ENCODE measurements at regions not wholly inside any gene's neighbourhood (a gene's known extent, or its start where the extent isn't known, plus 50 kb on each side); places are given as distances from the start of the nearest gene placed in this dataset.

DNA sequence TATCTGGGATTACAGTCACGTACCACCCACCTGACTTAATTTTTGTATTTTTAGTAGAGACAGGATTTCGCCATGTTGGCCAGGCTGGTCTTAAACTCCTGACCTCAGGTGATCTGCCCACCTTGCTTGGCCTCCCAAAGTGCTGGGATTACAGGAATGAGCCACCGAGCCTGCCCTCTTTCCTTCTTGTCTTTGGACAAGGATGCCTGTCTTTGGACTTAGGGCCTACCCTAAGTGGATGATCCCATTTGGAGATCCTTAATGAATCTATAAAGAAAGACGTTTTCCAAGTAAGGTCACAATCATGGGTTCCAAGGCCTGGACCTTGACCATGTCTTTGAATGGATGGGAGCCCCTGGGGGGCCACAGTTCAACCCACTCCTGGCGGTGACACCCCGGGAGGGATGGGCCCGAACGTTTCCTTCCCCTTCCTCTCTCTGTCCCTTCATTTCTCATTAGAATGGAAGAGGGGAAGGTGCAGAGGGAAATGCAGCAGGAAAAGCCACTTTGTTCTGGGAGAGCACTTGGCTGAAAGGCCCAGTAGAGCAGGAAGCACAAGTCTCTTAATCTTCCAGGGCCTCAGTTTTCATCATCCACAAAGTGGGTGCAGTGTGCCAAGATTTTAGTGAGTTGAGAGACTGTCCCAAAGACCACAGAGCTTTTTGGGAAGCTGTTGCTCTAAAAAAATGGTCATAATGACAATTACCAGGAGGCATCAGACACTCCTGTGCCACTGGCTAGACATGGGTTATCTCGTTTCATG is 353.3 kb downstream of the SEC14L1 start:
- no peak for DNase-seq

DNA sequence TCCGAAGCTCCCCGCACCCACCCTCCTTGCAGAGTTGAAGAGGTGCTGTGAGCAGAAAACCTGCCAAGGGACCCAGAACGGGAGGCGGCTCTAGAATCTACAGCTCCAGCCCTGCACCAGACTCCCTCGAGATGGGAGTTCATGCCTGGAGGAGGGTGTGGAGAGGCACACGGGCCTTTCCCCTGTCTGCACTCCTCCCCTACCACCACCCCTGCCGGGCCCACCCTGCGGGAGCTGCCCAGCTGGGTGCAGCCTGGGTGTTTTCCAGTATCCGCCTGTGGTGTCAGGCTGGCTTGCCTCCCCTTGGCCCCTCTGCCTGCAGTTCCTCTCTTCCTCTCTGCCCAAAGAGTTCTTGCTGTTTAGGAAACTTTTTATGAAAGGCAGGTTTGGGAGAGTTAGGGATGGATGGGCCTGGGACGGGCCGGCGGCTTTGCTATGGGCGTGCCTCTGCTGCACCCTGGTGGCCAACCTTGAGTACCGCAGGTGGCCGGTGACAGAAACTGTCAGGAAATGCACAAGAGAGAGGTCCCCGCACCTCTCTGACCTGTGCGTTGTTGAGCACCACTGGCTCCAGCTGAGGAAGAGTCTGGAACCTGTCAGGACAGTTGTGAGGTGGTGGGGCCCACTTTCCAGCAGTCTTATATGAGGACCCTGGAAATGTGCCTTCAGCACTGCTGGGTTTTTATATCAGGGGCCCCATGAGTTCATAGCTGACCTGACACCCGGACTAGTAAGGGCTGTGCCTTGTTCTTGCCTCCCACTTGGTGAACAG is 354.1 kb downstream of the SEC14L1 start:
- peak; percentile 61 for DNase-seq

DNA sequence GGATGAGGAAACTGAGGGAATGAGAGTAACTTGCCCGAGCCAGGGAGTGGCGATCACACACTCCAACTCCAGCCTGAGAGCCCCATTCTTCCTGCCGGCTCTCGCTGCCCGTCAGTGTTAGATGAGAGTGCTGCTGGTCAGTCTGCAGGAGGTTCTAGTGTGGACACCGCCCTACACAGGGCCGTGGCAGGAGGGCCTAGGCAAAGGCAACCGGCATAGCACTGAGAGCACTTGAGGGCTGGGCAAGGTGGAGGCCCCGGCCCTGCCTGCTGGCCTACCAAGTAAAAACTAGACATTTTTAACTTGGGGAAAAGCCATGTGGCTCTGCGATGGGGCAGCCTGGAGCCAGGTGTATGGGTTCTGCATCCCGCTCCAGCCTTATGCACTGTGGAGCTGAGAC is 354.8 kb downstream of the SEC14L1 start:
- DNase-seq: no peak

DNA sequence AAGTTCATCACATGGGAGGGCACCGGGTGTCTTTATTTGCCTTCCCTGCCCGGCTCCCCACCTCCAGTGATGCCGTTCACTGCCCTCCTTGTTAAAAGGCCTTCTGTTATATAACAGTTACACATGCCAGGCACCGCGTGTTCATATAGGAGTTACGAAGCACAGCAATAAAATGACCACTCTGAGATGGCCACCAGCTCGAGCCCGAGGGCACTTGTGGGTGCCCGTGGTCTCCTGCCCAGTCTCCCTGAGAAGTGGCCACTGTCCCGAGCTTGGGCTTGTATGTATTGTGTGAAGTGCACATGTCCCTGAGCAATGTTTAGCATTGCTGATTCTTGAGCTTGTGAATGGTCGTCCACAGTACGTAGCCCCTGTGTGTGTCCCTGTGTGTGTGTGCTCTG is 355.6 kb downstream of the SEC14L1 start:
- no peak for DNase-seq

DNA sequence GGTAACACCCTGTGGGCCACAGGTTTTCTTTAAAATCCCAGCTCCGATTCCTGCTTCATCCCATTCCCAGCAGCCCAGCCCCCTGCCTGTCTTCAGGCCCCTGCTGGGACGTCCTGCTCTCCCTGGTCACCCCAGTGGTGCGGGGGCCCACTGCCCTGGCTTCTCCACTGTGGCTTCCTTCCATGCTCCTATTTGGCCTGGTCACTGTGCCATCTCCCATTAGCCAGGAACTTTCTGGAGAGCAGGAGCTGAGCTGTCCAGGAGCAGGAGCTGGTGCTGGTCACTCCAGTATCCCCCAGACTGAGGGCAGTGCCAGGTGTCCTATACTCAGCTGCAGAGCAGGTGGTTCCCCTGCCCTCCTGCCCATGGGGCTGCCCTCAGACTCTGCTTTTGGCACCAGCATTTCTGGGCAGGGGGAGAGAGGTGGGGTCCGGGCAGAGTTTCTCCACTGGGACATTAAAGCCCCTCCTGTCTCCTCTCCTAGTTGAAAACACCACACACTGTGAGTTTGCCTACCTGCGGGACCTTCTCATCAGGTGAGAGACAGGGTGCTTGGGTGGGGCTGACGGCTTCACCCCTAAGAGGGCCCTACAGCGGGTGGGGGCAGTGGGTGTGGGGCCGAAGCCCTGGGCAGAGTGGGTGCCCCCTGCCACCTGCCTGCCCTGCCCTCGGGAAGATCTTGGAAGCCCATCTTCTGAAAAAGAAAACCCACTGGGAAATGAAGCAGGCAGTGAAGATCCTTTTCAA is 356.2 kb downstream of the SEC14L1 start:
- DNase-seq: no peak

DNA sequence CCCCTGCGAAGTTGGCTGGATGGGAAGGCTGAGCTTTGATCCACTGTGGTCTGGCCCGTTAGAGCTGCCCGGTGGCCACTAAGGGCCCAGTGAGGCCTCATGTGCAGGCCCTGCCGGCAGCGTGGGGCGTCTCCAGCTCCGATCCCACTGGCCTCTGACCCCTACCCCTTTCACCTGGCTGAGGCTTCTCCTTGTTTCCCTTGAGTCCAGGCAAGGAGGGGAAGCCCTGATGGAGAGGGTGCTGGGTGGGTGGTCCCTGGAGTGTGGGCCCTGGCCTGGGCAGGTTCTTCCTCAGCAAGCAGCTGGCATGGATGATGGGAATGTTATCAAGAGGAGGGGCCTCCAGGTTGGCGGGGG is 356.8 kb downstream of the SEC14L1 start:
- no peak for DNase-seq

DNA sequence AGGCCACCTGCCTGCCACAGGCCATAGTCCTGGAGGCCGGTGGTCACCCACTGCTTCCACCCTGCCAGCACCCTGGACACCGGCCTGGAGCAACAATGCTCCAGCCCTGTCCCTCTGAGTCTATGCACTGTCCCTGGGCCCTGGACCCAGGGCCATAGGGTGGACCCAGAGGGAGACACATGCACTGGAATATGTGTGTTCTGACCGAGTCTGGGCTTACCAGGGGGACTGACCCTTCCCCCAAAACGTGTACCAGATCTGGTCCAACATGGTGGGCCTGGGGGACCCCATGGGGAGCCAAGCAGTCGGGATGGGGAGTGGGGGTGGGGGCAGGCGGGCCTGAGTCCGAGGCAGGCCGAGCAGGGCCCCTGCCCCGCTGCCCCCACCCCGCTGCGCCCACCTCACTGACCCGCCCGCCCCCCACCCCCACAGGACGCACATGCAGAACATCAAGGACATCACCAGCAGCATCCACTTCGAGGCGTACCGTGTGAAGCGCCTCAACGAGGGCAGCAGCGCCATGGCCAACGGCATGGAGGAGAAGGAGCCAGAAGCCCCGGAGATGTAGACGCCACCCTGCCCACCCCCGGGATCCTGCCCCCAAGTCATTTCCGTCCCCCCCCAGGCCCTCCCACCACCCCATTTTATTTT is 357.4 kb downstream of the SEC14L1 start:
- no peak for DNase-seq

DNA sequence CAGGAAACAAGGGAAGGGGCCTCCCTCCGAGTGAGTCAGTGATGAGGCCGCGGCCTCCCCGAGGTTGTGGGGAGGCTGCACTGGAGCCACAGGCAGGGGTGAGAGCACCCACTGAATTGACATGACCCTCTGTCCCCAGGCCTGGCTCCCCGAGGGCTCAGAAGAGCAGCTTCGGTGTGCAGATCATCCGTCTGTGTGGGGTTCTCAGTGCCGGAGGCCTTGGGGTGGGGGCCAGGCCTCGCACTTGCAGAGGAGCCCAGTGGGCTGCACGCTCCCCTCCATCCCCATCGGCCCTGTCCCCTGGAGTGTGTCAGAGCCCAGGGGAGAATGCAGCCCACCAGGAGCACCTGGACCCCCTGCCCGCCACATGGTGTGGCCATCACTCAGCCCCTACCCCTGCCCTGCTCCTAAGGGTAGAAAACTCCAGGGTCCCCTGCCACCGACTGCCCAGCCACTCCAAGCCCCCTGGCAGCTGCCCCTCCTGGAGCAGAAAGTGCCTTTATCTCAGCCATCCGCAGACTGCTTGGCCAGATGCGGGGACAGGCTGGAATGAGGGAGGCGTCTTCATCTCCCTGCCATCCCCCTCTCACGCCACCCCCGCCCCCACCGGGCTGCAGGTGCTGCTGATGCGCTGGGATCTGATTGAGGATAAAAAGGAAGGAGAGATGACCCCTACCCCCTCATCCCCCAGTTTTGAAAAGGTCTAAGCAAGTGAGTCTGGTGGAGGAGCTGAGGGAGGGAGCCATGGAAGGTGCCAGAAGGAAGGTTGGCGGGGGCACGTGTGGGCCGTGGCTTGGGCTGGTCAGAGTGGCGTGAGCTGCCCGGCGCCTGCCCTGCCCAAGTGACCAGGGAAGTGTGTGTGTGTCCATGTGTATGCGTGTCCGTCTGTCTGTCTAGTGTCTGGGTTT is 358.3 kb downstream of the SEC14L1 start:
- DNase-seq: no peak

DNA sequence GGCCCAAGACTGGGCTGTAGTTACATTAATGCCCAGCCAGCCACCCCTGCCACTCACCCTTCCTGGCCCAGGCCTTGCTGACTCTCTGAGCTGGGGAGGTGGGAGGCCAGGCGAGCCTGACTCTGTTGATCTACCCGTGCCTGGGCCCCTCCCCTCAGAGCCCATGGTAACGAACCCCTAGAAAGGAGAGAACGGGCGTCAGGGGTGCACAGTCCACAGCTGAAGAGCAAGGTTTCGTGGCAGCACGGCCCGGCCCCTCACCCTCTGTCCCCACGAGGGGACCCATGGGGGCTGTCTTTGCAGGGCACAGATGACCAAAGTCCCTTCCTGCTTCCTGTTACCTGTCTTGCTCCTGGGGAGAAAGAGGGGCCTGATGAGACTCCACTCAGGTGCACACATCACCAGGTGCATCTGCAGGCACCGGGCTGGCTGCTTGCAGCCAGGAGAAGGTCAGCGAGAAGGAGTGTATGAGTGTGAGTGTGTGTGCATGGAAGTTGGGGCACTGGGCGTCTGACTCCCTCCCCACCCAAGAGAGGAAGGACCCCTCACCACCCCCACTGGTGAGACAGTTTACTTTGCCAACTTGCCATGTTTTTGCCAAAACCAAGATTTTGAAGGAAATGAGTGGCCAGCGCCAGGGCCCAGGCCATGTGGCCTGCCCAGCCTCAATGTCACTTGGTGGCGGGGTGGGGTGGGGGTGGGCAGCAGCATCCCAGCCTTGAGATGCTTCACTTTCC is 359.1 kb downstream of the SEC14L1 start:
- DNase-seq: no peak

DNA sequence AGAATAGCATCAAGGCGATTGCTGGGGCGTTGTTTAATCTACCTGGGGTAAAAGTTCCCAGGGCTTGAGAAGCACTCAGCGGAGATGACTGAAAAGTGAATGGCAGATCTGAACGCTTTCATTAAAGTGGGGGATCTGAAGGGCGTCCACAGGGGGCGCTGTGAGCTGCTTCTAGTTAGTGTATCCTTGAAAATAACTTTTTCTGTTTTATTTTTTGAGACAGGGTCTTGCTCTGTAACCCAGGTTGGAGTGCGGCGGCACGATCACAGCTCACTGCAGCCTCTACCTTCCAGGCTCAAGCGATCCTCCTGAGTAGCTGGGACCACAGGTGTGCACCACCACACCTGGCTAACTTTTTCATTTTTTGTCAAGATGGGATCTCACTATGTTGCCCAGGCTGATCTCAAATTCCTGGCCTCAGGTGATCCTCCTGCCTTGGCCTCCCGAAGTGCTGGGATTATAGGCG is 360.4 kb downstream of the SEC14L1 start:
- DNase-seq: peak; percentile 54

DNA sequence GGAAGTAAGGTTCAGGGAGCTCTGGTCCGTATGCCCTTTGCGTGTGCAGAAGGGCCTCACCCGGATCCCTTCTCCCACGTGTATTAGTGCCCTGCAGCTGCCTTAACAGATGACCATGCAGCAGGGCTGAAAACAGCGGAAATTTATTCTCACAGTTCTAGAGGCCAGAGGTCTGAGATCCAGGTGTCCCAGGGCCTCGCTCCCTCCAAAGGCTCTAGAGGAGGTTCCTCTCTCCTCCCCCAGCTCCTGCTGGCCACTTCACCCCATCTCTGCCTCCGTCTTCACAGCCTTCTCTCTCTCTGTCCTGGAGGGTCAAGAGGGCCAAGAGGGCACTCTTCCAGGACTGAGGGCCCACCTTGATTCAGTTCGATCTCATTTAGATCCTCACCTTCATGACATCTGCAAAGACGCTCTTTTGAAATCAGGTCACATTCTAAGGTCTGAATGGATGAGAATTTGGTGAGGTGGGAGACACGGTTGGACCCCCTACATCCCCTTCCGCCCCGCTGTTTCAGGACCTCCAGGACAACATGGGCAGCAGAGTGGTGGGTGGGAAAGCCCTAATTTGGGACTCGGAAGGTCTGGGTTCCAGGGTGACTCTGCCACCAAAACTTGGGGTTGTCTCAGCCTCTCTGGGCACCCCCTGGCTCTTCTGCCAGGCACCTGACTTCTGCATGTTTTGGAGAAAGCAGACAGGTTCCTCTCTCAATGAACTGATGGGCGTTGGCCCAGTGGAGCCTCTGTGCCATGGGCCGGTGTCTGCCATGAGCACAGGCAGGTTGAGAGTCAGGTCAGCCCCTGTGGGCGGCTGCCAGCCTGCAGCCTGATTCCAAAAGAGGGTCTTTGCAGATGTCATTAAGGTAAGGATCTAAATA is 361.2 kb downstream of the SEC14L1 start:
- DNase-seq: no peak

DNA sequence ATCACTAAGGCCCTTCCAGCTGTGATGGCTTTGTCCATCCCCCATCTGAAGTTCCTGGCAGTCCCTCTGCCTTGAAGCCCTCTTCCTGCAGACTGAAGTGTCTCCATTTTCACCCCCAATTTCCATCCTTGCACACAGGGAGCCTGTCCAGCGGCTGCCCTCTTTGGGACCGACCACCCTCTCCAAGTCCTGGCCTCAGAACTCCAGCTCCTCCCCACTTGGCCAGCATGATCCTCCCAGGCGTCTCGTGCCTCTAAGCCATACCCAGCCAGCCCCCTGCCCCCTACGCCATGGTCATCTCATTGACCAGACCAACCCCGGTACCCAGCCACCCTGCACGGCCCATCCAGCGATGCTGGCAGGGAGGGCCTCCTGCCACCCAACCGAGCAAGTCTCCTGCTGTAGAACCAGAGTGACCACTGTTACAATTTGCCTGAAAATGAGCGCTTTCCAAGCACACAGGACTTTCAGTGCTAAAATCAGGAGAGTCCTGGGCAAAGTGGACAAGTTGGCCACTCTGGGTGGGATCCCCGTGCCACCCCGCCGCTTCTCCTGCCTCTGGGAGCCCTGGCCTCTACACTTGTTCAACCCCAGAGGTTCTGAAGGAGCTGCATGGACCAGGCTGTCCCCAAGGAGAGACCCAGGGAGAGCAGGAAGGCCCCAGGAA is 362.0 kb downstream of the SEC14L1 start:
- DNase-seq: no peak

DNA sequence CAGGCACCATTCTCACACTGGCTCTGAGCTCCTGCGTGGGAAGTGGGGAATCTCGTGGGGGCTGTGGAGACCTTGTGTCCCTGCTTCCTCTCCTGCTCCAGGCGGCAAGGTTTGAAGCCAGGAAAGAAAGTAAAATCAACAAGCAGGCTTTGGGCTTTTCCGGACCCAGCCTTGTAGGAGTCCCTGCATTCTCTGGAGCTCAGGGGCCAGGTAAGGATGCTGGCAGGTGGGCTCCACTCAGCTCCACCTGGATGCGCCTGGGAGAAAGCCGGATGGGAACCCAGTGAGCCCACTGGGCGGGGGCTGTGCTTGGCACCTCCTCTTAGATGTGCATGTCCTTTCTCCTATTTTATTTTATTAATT is 362.5 kb downstream of the SEC14L1 start:
- DNase-seq: no peak

DNA sequence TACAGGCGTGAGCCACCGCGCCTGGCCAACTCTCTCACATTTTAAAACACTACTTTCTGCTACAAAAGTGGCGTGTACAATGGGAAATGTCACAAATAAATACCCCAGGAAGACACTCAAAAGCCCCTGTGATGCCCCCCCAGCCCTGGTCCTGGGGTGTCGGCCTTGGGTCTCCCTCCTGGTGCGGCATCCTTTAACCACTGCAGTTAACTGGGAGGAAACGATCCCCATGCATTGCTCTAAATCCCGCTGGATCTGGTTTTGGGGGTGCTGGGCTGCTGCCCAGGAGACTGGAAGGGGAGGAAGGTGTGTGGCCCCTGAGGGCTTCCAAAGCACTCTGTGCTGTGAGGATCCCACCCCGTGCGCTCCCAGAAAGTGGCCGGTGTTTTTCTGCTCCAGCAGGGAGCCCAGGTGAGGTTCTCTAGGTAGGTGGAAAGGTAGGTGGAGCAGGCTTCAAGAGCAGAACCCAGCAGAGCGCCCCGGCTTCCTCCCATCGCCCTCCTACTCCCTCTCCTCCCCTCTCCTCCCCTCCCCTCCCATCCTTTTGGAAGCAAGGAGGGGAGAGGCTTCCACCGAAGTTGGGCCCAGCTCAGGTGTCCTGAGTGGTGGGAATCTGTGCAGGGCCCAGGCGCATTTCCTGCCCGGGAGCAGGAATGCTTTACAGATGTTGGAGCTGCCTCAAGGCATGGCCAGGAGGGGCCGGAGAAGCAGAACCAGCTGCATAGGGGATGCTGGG is 363.3 kb downstream of the SEC14L1 start:
- no peak for DNase-seq

DNA sequence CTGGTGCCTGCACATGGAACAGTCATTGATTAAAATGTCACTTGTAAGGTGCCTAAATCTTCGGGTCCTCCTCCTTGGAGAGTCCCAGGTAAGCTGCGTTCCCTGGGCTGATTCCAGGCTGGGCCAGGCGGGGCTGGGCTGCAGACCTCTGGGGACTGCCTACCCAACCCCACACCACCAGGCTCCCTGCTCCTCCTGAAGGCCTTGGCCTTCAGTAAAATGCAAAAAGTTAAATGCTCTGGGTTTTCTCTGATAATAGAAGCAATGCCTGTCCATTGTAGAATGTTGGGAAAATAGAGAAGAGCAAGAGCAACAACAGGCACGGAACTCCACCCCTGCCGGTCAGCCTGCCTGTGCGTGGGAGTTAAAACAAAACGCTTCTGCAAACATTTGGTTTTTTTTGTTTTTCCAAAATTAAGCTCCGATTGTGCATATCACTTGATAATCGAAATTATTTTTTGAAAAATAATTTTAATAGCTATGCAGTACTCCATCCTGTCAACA is 363.9 kb downstream of the SEC14L1 start:
- DNase-seq: no peak

DNA sequence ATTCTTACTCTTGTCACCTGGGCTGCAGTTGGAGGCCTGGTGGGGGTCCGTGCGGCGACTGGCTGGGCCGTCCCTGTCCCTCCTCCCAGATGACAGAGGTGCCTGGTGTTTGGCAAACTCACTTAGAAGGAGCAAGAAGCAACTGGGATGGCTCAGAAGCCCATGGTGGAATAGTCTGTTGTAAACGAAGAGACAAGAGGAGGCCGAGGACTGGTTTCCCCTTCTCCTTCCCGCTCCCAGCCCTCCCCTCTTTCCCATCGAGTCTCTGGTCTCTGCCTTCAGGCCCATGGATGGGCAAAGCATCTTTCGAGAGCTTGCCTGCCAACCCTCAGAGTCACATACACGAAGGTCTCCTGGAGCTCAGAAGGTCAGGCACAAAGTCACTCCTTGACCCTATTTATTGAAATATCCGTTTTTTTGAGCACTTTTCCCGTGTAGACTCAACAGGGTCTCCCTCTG is 364.4 kb downstream of the SEC14L1 start:
- no peak for DNase-seq

DNA sequence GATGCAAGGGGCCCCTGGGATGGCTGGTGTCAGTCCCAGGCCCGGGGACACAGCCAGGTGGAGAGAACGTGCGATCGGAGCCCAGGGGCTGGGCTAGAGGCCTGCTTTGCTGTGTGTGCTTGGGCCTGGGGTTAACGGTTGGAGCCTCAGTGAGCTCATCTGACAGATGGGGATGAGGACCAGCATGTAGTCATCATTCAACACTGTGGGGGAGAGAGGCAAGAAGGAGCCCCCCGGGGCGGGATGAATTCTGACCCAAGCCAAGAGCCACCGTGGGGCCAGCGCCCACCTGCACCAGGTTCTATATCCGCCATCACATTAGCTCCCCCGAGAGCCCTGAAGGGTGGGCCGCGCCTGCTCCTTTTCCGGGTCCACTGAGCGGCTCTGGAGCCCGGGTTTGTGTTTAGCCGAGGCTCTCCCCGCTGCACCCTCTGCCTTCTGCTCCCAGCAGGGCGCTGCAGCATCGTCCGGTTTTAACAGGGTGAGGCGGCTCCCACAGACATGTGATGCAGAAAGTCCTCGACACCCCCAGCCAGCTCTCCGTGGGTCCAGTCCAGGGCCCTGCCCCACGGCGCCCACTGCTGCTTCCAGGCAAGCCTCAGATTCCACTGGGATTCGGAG is 365.7 kb downstream of the SEC14L1 start:
- DNase-seq: no peak
